HEK293 (cell line): ENCODE measurements at regions not wholly inside any gene's neighbourhood (a gene's known extent, or its start where the extent isn't known, plus 50 kb on each side); places are given as distances from the start of the nearest gene placed in this dataset.

Experiments used
- CTCF ChIA-PET: fragments of 350-600 bp; formaldehyde crosslinking; extraction: SDS; loops from one replicate; lab custom pipeline; 2021; ENCODE audit warnings: antibody characterized with exemption; lab: Yijun Ruan, JAX
- POLR2A ChIA-PET: fragments of 300-600 bp; formaldehyde crosslinking; extraction: SDS; loops from one replicate; lab custom pipeline; 2020; ENCODE audit warnings: antibody characterized with exemption, inconsistent platforms; lab: Yijun Ruan, JAX
- H3K27ac ChIP-seq: fragments of 200-500 bp; sonication (Bioruptor generic); 2 replicates; pipeline ENCODE4 v1.5.1; 2014; ENCODE audit warnings: low read depth, low read length, control low read depth, inconsistent platforms; ENCODE audit errors: extremely low read depth
- H3K36me3 ChIP-seq, 2 experiments: fragments of 200-500 bp in 1 of 2; sonication (Bioruptor generic) in 1 of 2; 1 replicate in 1 of 2; 2 replicates in 1 of 2; pipeline ENCODE4 v1.5.1; 2014 to 2017; ENCODE audit warnings: inconsistent platforms in 2 of 2, low read length in 2 of 2; ENCODE audit not compliant: control insufficient read depth in 2 of 2, insufficient read depth in 1 of 2
- H3K4me1 ChIP-seq: fragments of 200-500 bp; sonication (Bioruptor generic); 2 replicates; pipeline ENCODE4 v1.5.1; 2014; ENCODE audit warnings: mild to moderate bottlenecking, low read length, inconsistent platforms; ENCODE audit not compliant: control insufficient read depth, insufficient read depth
- H3K4me3 ChIP-seq: 2 replicates; pipeline ENCODE4 v1.5.1; 2011; ENCODE audit warnings: low read depth, mild to moderate bottlenecking, control low read depth, low read length, moderate library complexity
- H3K9me3 ChIP-seq: fragments of 200-500 bp; sonication (Bioruptor generic); 2 replicates; pipeline ENCODE4 v1.5.1; 2014; ENCODE audit warnings: low read depth, low read length, inconsistent platforms; ENCODE audit not compliant: control insufficient read depth, insufficient read depth
- GLIS2 ChIP-seq: fragments of 450-650 bp; formaldehyde crosslinking; IDR thresholded peaks from 2 replicates; pipeline ENCODE4 v1.5.1; 2016; ENCODE audit warnings: missing biosample characterization, missing genetic modification characterization
- IKZF3 ChIP-seq: fragments of 450-650 bp; IDR thresholded peaks from 2 replicates; pipeline ENCODE4 v1.5.0; 2018; ENCODE audit warnings: missing biosample characterization, mild to moderate bottlenecking, missing genetic modification characterization, moderate library complexity
- MYNN ChIP-seq: fragments of 450-650 bp; formaldehyde crosslinking; IDR thresholded peaks from 2 replicates; pipeline ENCODE4 v1.5.1; 2016; ENCODE audit warnings: missing biosample characterization, missing genetic modification characterization, borderline replicate concordance
- SALL2 ChIP-seq: fragments of 450-650 bp; formaldehyde crosslinking; IDR thresholded peaks from 2 replicates; pipeline ENCODE4 v1.5.0; 2017; ENCODE audit warnings: missing biosample characterization, mild to moderate bottlenecking, missing genetic modification characterization, borderline replicate concordance
- YY2 ChIP-seq: fragments of 450-650 bp; formaldehyde crosslinking; IDR thresholded peaks from 2 replicates; pipeline ENCODE4 v1.5.1; 2016; ENCODE audit warnings: missing biosample characterization, missing genetic modification characterization
- ZBTB17 ChIP-seq: fragments of 450-650 bp; formaldehyde crosslinking; IDR thresholded peaks from 2 replicates; pipeline ENCODE4 v1.5.1; 2016; ENCODE audit warnings: missing biosample characterization, missing genetic modification characterization
- ZBTB21 ChIP-seq: fragments of 450-650 bp; formaldehyde crosslinking; IDR thresholded peaks from 2 replicates; pipeline ENCODE4 v1.5.1; 2017; ENCODE audit warnings: missing biosample characterization, missing genetic modification characterization
- ZBTB48 ChIP-seq: fragments of 450-650 bp; formaldehyde crosslinking; IDR thresholded peaks from 2 replicates; pipeline ENCODE4 v1.5.1; 2016; ENCODE audit warnings: missing biosample characterization, missing genetic modification characterization
- ZNF138 ChIP-seq: fragments of 450-650 bp; formaldehyde crosslinking; IDR thresholded peaks from 2 replicates; pipeline ENCODE4 v1.5.1; 2016; ENCODE audit warnings: missing biosample characterization, missing genetic modification characterization, borderline replicate concordance
- ZNF23 ChIP-seq: fragments of 450-650 bp; formaldehyde crosslinking; IDR thresholded peaks from 2 replicates; pipeline ENCODE4 v1.5.1; 2016; ENCODE audit warnings: missing biosample characterization, missing genetic modification characterization, borderline replicate concordance
- ZNF473 ChIP-seq: fragments of 450-650 bp; formaldehyde crosslinking; IDR thresholded peaks from 2 replicates; pipeline ENCODE4 v1.5.1; 2017; ENCODE audit warnings: missing biosample characterization, missing genetic modification characterization
- ZNF514 ChIP-seq: fragments of 450-650 bp; formaldehyde crosslinking; IDR thresholded peaks from 2 replicates; pipeline ENCODE4 v1.5.1; 2016; ENCODE audit warnings: missing biosample characterization, missing genetic modification characterization
- ZNF548 ChIP-seq: fragments of 450-650 bp; formaldehyde crosslinking; IDR thresholded peaks from 2 replicates; pipeline ENCODE4 v1.5.1; 2016; ENCODE audit warnings: missing biosample characterization, missing genetic modification characterization
- ZNF600 ChIP-seq: fragments of 450-650 bp; formaldehyde crosslinking; IDR thresholded peaks from 2 replicates; pipeline ENCODE4 v1.5.1; 2016; ENCODE audit warnings: missing biosample characterization, missing genetic modification characterization
- ZNF610 ChIP-seq: fragments of 450-650 bp; formaldehyde crosslinking; IDR thresholded peaks from 2 replicates; pipeline ENCODE4 v1.5.1; 2016; ENCODE audit warnings: missing biosample characterization, missing genetic modification characterization, borderline replicate concordance
- ZNF707 ChIP-seq: fragments of 450-650 bp; formaldehyde crosslinking; IDR thresholded peaks from 2 replicates; pipeline ENCODE4 v1.5.1; 2016; ENCODE audit warnings: missing biosample characterization, missing genetic modification characterization
- ZNF776 ChIP-seq: fragments of 450-650 bp; formaldehyde crosslinking; IDR thresholded peaks from 2 replicates; pipeline ENCODE4 v1.5.0; 2017; ENCODE audit warnings: missing biosample characterization, missing genetic modification characterization, borderline replicate concordance
- ZNF785 ChIP-seq: fragments of 450-650 bp; formaldehyde crosslinking; IDR thresholded peaks from 2 replicates; pipeline ENCODE4 v1.5.1; 2016; ENCODE audit warnings: missing biosample characterization, missing genetic modification characterization
- ZNF830 ChIP-seq: fragments of 450-650 bp; IDR thresholded peaks from 2 replicates; pipeline ENCODE4 v1.5.0; 2018; ENCODE audit warnings: missing biosample characterization, missing genetic modification characterization, low read depth, mild to moderate bottlenecking, moderate library complexity
- TF ChIP-seq, protein P1 (sequence below): fragments of 450-650 bp; formaldehyde crosslinking; IDR thresholded peaks from 2 replicates; pipeline ENCODE4 v1.5.1; 2017; ENCODE audit warnings: missing biosample characterization, mild to moderate bottlenecking, missing genetic modification characterization, moderate library complexity
- TF ChIP-seq, protein P2 (sequence below): fragments of 450-650 bp; formaldehyde crosslinking; IDR thresholded peaks from 2 replicates; pipeline ENCODE4 v1.5.1; 2016; ENCODE audit warnings: missing biosample characterization, missing genetic modification characterization
- TF ChIP-seq, protein P3 (sequence below): fragments of 450-650 bp; formaldehyde crosslinking; IDR thresholded peaks from 2 replicates; pipeline ENCODE4; 2016; ENCODE audit warnings: missing biosample characterization, missing genetic modification characterization
- TF ChIP-seq, protein P4 (sequence below): fragments of 450-650 bp; formaldehyde crosslinking; IDR thresholded peaks from 2 replicates; pipeline ENCODE4 v1.5.1; 2016; ENCODE audit warnings: missing biosample characterization, missing genetic modification characterization

DNA sequence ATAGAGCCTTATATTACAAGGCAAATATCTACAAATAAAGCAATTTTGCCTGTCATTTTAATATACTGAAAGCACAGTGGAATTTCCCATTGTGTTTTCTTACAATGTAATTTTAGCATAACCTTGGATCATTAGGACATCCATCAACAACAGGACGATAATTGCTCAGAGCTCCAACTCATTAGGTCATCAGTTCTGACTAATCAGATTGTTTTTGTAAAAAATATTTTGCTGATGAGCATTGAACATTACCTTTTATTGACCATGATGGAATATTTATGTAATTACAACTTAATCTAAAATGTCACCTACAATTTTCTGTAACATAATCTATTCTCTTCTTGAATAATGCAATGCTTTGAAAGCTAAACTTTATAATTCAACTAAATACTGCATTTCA, 215.3 kb upstream of the DSEL start (continued):
- TF ChIP-seq ZBTB21 (tag by site-specific recombination), result no peak

DNA sequence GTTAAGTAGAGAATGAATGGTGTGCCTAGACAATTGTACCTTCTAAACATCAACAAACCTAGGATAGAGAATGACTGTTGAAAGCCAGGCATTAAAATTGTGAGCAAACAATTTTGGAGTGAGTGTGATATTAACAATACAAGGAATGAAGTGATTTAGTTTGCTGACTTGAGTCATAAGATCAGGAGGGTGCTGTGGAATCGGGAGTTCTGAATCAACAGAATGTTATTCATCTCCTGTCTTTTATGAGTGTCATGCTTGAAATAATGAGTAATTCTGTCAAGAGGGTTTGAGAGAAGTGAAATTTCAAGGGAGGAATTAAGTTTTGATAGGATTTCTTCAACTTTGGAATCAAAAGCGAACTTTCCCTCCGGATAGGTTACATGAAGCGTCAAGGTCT, 214.4 kb upstream of the DSEL start:
- no peaks in the 10 kb centered on the region for H3K9me3 ChIP-seq
- POLR2A ChIA-PET, result no interaction called here
- H3K4me1 ChIP-seq, result no peaks in the 10 kb centered on the region
- no peak overlapping the region for H3K4me3 ChIP-seq
- TF ChIP-seq ZNF23 (no peak), ZBTB48 (tag by site-specific recombination) (no peak), ZNF473 (no peak), GLIS2 (tag by site-specific recombination) (no peak), IKZF3 (tag by site-specific recombination) (no peak), ZNF514 (tag by site-specific recombination) (no peak), ZNF785 (tag by site-specific recombination) (no peak), ZNF138 (no peak), ZNF600 (no peak), ZNF776 (tag by site-specific recombination) (no peak)
- TF ChIP-seq, protein P1, sequence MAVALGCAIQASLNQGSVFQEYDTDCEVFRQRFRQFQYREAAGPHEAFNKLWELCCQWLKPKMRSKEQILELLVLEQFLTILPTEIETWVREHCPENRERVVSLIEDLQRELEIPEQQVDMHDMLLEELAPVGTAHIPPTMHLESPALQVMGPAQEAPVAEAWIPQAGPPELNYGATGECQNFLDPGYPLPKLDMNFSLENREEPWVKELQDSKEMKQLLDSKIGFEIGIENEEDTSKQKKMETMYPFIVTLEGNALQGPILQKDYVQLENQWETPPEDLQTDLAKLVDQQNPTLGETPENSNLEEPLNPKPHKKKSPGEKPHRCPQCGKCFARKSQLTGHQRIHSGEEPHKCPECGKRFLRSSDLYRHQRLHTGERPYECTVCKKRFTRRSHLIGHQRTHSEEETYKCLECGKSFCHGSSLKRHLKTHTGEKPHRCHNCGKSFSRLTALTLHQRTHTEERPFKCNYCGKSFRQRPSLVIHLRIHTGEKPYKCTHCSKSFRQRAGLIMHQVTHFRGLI (tag by site-specific recombination), result no peak
- TF ChIP-seq, protein P2, sequence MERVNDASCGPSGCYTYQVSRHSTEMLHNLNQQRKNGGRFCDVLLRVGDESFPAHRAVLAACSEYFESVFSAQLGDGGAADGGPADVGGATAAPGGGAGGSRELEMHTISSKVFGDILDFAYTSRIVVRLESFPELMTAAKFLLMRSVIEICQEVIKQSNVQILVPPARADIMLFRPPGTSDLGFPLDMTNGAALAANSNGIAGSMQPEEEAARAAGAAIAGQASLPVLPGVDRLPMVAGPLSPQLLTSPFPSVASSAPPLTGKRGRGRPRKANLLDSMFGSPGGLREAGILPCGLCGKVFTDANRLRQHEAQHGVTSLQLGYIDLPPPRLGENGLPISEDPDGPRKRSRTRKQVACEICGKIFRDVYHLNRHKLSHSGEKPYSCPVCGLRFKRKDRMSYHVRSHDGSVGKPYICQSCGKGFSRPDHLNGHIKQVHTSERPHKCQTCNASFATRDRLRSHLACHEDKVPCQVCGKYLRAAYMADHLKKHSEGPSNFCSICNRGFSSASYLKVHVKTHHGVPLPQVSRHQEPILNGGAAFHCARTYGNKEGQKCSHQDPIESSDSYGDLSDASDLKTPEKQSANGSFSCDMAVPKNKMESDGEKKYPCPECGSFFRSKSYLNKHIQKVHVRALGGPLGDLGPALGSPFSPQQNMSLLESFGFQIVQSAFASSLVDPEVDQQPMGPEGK (tag by site-specific recombination), result no peak
- TF ChIP-seq, protein P3, sequence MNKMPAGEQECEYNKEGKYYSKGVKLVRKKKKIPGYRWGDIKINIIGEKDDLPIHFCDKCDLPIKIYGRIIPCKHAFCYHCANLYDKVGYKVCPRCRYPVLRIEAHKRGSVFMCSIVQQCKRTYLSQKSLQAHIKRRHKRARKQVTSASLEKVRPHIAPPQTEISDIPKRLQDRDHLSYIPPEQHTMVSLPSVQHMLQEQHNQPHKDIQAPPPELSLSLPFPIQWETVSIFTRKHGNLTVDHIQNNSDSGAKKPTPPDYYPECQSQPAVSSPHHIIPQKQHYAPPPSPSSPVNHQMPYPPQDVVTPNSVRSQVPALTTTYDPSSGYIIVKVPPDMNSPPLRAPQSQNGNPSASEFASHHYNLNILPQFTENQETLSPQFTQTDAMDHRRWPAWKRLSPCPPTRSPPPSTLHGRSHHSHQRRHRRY (tag by site-specific recombination), result no peak
- no peak overlapping the region for H3K27ac ChIP-seq
- CTCF ChIA-PET, result interaction anchor here (0.6 kb wide), 1 partner anchor 686 kb away, joined by 3 read pairs; no protein-coding TSS in a partner anchor
- H3K36me3 ChIP-seq, result no peaks in the 10 kb centered on the region

DNA sequence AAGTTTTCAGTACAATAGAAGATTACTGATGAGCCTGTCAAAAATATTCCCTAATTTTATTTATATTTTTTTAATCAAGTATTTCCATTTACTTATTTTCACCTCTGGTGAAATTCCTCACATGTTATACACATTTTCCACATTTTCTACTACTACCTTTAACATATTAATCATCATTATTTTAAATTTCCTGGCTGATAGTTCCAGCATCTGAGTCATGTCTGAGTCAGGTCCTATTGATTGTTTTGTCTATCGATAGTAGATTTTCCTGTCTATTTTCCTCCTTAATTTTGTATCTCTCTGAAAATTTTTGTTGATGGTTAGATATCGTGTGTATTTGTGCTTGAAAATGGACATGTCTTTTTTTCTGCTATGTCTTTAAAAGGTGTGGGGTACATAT, 211.8 kb upstream of the DSEL start:
- ChIA-PET POLR2A (no interaction called here), CTCF (no interaction called here)
- Histone ChIP-seq H3K4me1 (no peaks in the 10 kb centered on the region), H3K4me3 (no peak overlapping the region), H3K9me3 (no peaks in the 10 kb centered on the region), H3K27ac (no peak overlapping the region), H3K36me3 (no peaks in the 10 kb centered on the region)
- TF ChIP-seq YY2 (tag by site-specific recombination), result no peak
- TF ChIP-seq, protein P4, sequence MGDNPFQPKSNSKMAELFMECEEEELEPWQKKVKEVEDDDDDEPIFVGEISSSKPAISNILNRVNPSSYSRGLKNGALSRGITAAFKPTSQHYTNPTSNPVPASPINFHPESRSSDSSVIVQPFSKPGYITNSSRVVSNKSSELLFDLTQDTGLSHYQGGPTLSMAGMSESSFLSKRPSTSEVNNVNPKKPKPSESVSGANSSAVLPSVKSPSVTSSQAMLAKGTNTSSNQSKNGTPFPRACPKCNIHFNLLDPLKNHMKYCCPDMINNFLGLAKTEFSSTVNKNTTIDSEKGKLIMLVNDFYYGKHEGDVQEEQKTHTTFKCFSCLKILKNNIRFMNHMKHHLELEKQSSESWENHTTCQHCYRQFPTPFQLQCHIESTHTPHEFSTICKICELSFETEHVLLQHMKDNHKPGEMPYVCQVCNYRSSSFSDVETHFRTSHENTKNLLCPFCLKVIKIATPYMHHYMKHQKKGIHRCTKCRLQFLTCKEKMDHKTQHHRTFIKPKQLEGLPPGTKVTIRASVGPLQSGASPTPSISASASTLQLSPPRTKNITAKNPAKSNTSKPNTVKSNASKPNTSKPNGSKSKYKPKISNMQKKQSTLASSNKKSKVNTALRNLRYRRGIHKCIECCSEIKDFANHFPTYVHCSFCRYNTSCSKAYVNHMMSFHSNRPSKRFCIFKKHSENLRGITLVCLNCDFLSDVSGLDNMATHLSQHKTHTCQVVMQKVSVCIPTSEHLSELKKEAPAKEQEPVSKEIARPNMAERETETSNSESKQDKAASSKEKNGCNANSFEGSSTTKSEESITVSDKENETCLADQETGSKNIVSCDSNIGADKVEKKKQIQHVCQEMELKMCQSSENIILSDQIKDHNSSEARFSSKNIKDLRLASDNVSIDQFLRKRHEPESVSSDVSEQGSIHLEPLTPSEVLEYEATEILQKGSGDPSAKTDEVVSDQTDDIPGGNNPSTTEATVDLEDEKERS (tag by site-specific recombination), result no peak
- no peak for TF ChIP-seq ZBTB17
- no peak for TF ChIP-seq IKZF3 (tag by site-specific recombination)
- TF ChIP-seq, protein P1 (tag by site-specific recombination), result no peak
- no peak for TF ChIP-seq ZNF548 (tag by site-specific recombination)
- TF ChIP-seq MYNN, result no peak
- TF ChIP-seq ZBTB21 (tag by site-specific recombination), result no peak
- TF ChIP-seq, protein P3 (tag by site-specific recombination), result no peak
- no peak for TF ChIP-seq SALL2
- no peak for TF ChIP-seq ZNF610
- TF ChIP-seq ZNF707, result no peak
- TF ChIP-seq ZNF830 (tag by site-specific recombination), result no peak
